B cell (primary cell): ENCODE measurements at regions not wholly inside any gene's neighbourhood (a gene's known extent, or its start where the extent isn't known, plus 50 kb on each side); places are given as distances from the start of the nearest gene placed in this dataset.

Source experiments
- ATAC-seq: fragments of 200-7000 bp; cut with Tn5 transposase; one replicate; pipeline ENCODE4 v1.10.0; 2021; ENCODE audit warnings: low read depth, mild to moderate bottlenecking, moderate number of reproducible peaks, moderate library complexity
- CTCF ChIA-PET: fragments of 350-600 bp; sonication (Branson Sonifier 250); formaldehyde crosslinking; loops from one replicate; lab custom pipeline; 2021; ENCODE audit warnings: antibody characterized with exemption, inconsistent platforms; lab: Charles Lee
- POLR2A ChIA-PET: fragments of 350-600 bp; sonication (Branson Sonifier 250); formaldehyde crosslinking; loops from one replicate; lab custom pipeline; 2021; ENCODE audit warnings: antibody characterized with exemption; lab: Charles Lee
- DNase-seq: peaks from one replicate; pipeline ENCODE4 v3.0.0; 2013
- H2AFZ ChIP-seq: 2 replicates; pipeline ENCODE4 v1.6.1; 2012; ENCODE audit warnings: mild to moderate bottlenecking, low read depth, low read length; ENCODE audit not compliant: insufficient read depth, poor library complexity, severe bottlenecking
- H3K27ac ChIP-seq, 2 donors: 1 replicate in 1 of 2; 2 replicates in 1 of 2; pipeline ENCODE4 v1.5.1; 2012 to 2013; ENCODE audit warnings: low read length in 2 of 2, mild to moderate bottlenecking in 2 of 2, moderate library complexity in 1 of 2
- H3K27me3 ChIP-seq, 4 experiments: fragments of 200-600 bp in 1 of 4; sonication (generic) in 1 of 4; replicated peaks in 1 of 4; 1 replicate in 2 of 4; 2 replicates in 2 of 4; pipeline versions ENCODE4 v1.6.1 to v1.7.0; 2013 to 2016; ENCODE audit warnings: low read length in 3 of 4, mild to moderate bottlenecking in 2 of 4, mixed read lengths in 1 of 4, moderate library complexity in 1 of 4; ENCODE audit not compliant: insufficient read depth in 4 of 4, control insufficient read depth in 3 of 4; ENCODE audit errors: control extremely low read depth in 1 of 4
- H3K36me3 ChIP-seq, 2 experiments: replicated peaks in 1 of 2; 1 replicate in 1 of 2; 2 replicates in 1 of 2; pipeline versions ENCODE4 v1.6.1 to v1.7.1; 2013; ENCODE audit warnings: low read length in 1 of 2; ENCODE audit not compliant: insufficient read depth in 2 of 2, control insufficient read depth in 1 of 2; ENCODE audit errors: control extremely low read depth in 1 of 2, extremely low read depth in 1 of 2
- H3K4me1 ChIP-seq, 2 donors: fragments of 200-600 bp in 1 of 2; sonication (generic) in 1 of 2; 1 replicate in 1 of 2; 2 replicates in 1 of 2; pipeline versions ENCODE4 v1.5.1 to v1.6.1; 2013 to 2017; ENCODE audit warnings: low read length in 2 of 2; ENCODE audit not compliant: control insufficient read depth in 2 of 2, insufficient read depth in 2 of 2
- H3K4me2 ChIP-seq: replicated peaks from 2 replicates; pipeline ENCODE3; 2012; ENCODE audit warnings: mild to moderate bottlenecking, low read depth, low read length; ENCODE audit not compliant: poor library complexity, severe bottlenecking
- H3K4me3 ChIP-seq, 5 experiments: fragments of 200-600 bp in 1 of 5; sonication (generic) in 1 of 5; 1 replicate in 3 of 5; 2 replicates in 2 of 5; pipeline versions ENCODE4 v1.5.1 to v1.7.0; 2011 to 2016; ENCODE audit warnings: low read length in 4 of 5, mild to moderate bottlenecking in 4 of 5, low read depth in 2 of 5, control low read depth in 1 of 5, moderate library complexity in 1 of 5; ENCODE audit not compliant: insufficient read depth in 1 of 5; ENCODE audit errors: control extremely low read depth in 1 of 5, extremely low read depth in 1 of 5
- H3K79me2 ChIP-seq: fragments of 200-600 bp; sonication (generic); one replicate; pipeline ENCODE4 v1.6.0; 2016; ENCODE audit warnings: low read length; ENCODE audit not compliant: control insufficient read depth, insufficient read depth
- H3K9ac ChIP-seq: fragments of 200-600 bp; sonication (generic); 2 replicates; pipeline ENCODE4 v1.6.1; 2017; ENCODE audit warnings: mild to moderate bottlenecking, low read length, moderate library complexity
- H3K9me3 ChIP-seq, 3 donors: one replicate each; pipeline versions ENCODE4 v1.6.1 to v1.7.1; 2013; ENCODE audit warnings: low read length in 2 of 3; ENCODE audit not compliant: control insufficient read depth in 2 of 3, insufficient read depth in 1 of 3; ENCODE audit errors: control extremely low read depth in 1 of 3
- H4K20me1 ChIP-seq: 2 replicates; pipeline ENCODE4 v1.6.0; 2012; ENCODE audit warnings: mild to moderate bottlenecking, low read length; ENCODE audit not compliant: insufficient read depth, control insufficient read depth, poor library complexity, severe bottlenecking
- H3K27ac Mint-ChIP-seq: one replicate; pipeline ENCODE4 v1.8.0; 2021; ENCODE audit warnings: mixed read lengths
- H3K27me3 Mint-ChIP-seq: one replicate; pipeline ENCODE4 v1.8.0; 2021; ENCODE audit warnings: mixed read lengths
- H3K4me1 Mint-ChIP-seq: one replicate; pipeline ENCODE4 v1.8.0; 2021; ENCODE audit warnings: mixed read lengths
- H3K4me3 Mint-ChIP-seq: one replicate; pipeline ENCODE4 v1.8.0; 2021; ENCODE audit warnings: mixed read lengths
- H3K9me3 Mint-ChIP-seq: one replicate; pipeline ENCODE4 v1.8.0; 2022; ENCODE audit warnings: mixed read lengths; ENCODE audit not compliant: insufficient read depth
- EZH2 ChIP-seq: IDR thresholded peaks from 2 replicates; pipeline ENCODE4 v1.6.1; 2012; ENCODE audit warnings: borderline replicate concordance, low read depth, mild to moderate bottlenecking, moderate library complexity, low read length; ENCODE audit not compliant: insufficient read depth, poor library complexity, severe bottlenecking
- WGBS: methylation state at CpG from one replicate; pipeline ENCODE4 v1.1.5; 2013; ENCODE audit warnings: missing lambda C conversion rate; ENCODE audit not compliant: insufficient coverage; 5-methylcytosine and 5-hydroxymethylcytosine counted together
- intact Hi-C: fragments of 100-400 bp; cut with micrococcal nuclease; formaldehyde crosslinking; loops from one replicate; pipeline ENCODE4 v1.10.0; 2022
- TF ChIP-seq, protein P1 (sequence below): fragments of 200-600 bp; IDR thresholded peaks from one replicate; pipeline ENCODE4 v1.8.0; 2022; ENCODE audit warnings: antibody characterized with exemption, mild to moderate bottlenecking

GRCh38 chr17:77374170-77374936 is 233.6 kb downstream of the SEC14L1 start:
- H3K4me3 ChIP-seq, result peak overlapping the region; percentile 63 to 91 (median 79)
- ChIA-PET POLR2A (interaction anchor here (0.5 to 1.5 kb wide), 9 partner anchors 9 to 71 kb away, joined by 3 to 15 read pairs (median 4); no protein-coding TSS in a partner anchor), CTCF (interaction anchor here (0.9 to 2.7 kb wide), 8 partner anchors 13 to 120 kb away, joined by 3 to 15 read pairs (median 4); no protein-coding TSS in a partner anchor)
- H3K4me2 ChIP-seq, result peak overlapping the region; percentile 99
- H3K36me3 ChIP-seq, result no peaks in the 10 kb centered on the region
- peak overlapping the region; percentile 68 for H2AFZ ChIP-seq
- TF ChIP-seq, protein P1, sequence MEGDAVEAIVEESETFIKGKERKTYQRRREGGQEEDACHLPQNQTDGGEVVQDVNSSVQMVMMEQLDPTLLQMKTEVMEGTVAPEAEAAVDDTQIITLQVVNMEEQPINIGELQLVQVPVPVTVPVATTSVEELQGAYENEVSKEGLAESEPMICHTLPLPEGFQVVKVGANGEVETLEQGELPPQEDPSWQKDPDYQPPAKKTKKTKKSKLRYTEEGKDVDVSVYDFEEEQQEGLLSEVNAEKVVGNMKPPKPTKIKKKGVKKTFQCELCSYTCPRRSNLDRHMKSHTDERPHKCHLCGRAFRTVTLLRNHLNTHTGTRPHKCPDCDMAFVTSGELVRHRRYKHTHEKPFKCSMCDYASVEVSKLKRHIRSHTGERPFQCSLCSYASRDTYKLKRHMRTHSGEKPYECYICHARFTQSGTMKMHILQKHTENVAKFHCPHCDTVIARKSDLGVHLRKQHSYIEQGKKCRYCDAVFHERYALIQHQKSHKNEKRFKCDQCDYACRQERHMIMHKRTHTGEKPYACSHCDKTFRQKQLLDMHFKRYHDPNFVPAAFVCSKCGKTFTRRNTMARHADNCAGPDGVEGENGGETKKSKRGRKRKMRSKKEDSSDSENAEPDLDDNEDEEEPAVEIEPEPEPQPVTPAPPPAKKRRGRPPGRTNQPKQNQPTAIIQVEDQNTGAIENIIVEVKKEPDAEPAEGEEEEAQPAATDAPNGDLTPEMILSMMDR, result peak; percentile 29
- TF ChIP-seq EZH2, result no peak
- peaks cover 49% of the 10 kb centered on the region for H3K79me2 ChIP-seq
- peak; percentile 86 for DNase-seq
- Mint-ChIP-seq H3K9me3 (no peaks in the 10 kb centered on the region), H3K4me3 (peak overlapping the region; percentile 98), H3K27me3 (no peaks in the 10 kb centered on the region), H3K4me1 (peaks cover 38% of the 10 kb centered on the region), H3K27ac (peak overlapping the region; percentile 91)
- ATAC-seq, result peak; percentile 80
- H3K9ac ChIP-seq, result peak overlapping the region; percentile 93
- H3K4me1 ChIP-seq, result peaks cover 28 to 48% of the 10 kb centered on the region in 2 donors
- H3K27ac ChIP-seq, result peak overlapping the region; percentile 52 to 72
- no peaks in the 10 kb centered on the region for H3K27me3 ChIP-seq
- intact Hi-C loops, result loop anchor here (1.0 to 5.0 kb wide), 3 partner anchors 32 to 287 kb away; no protein-coding TSS in a partner anchor
- H3K9me3 ChIP-seq, result no peaks in the 10 kb centered on the region
- H4K20me1 ChIP-seq, result no peaks in the 10 kb centered on the region
- 6% methylated on average over 33 of the region's 34 CpGs for WGBS
